SH-SY5Y (cell line): ENCODE measurements at regions not wholly inside any gene's neighbourhood (a gene's known extent, or its start where the extent isn't known, plus 50 kb on each side); places are given as distances from the start of the nearest gene placed in this dataset.
A peak's percentile ranks its signal among the peaks of the same experiment; 100 is the strongest.

Source experiments
- GATA2 ChIP-seq: IDR thresholded peaks from 2 replicates; pipeline ENCODE4 v1.6.1; 2011; ENCODE audit warnings: mild to moderate bottlenecking, low read depth, low read length
- GATA3 ChIP-seq: IDR thresholded peaks from 2 replicates; pipeline ENCODE4 v1.6.1; 2011; ENCODE audit warnings: low read depth, mild to moderate bottlenecking, low read length, moderate library complexity

GRCh38 chr1:95301091-95301490 lies 67.1 kb downstream of the RWDD3 start:
- TF ChIP-seq GATA2 (no peak), GATA3 (no peak)

DNA sequence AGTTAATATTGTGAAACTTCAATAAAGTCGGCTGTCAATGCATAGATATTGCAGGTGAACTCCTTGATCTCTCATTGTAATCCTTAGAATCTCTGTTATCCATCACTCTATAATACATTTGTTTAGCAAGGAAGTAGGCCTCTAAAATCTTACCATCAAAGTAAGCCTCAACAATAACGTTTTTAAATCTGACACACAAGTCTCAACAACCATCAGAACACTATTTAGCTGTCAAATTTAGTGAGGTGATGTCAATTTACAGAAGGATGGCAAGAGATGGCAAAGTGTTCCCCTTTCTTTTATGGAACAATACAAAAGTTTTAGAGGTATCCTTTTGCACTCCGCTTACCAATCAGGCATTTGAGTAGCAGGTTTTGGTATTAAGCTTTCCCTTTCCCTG lies 67.6 kb downstream of the RWDD3 start:
- no peak for TF ChIP-seq GATA2

DNA sequence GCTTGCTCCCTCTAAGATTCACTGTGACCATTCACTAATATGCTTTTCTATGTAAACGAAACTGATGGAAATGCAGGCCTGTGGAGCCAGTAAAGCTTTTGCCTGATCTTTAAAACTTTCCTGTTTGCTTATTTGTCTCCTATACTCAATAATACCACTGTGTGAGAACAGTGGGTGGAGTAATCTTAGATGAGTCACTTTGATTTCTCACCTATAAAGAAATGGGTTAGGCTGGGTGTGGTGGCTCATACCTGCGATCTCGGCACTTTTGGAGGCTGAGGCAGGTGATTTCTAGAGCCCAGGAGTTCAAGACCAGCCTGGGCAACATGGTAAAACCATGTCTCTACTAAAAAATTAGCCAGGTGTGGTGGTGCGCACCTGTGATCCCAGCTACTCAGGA lies 70.8 kb downstream of the RWDD3 start:
- TF ChIP-seq GATA3: no peak
- TF ChIP-seq GATA2: no peak

DNA sequence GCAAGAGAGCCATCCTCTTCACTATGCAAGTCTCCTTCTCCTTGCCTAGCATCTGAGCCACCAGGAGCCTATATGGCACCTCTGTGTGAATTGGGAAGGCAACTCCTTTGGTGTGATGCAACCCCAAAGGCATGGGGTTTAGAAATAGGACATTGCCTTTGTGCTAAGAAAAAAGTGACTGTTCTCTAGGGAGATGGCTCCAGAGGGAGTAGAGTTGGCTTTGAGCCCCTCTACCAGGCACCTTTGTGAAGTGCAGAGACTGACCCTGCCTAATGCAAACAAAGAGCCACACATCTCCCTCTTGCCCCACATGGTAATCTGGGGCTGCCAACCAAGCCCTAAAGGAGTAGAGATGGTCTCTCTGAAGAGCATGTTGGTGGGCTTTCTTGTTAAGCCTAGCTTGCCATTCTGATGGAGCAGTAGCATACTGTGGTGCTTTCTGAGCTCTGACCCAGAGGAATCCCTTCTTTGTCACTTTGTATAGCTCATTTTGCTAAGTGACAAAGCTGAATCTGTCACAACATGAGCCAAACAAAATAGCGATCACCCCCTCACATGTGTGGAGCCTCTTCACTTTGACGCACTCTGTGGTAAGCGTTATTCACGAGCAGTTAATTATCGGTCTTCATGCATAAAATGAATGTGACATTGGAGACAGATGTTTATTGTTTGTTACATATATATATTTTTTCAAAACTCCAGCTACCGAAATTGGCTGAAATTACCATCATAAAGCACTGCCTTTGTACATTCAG lies 74.4 kb downstream of the RWDD3 start:
- TF ChIP-seq GATA2 (no peak), GATA3 (no peak)

- no peak for TF ChIP-seq GATA3
- TF ChIP-seq GATA2: no peak
These were observed 75.0 kb downstream of the RWDD3 start for GRCh38 chr1:95309031-95309471.

- TF ChIP-seq GATA3 (no peak), GATA2 (no peak)
These were observed 77.0 kb downstream of the RWDD3 start for GRCh38 chr1:95311014-95311413.

DNA sequence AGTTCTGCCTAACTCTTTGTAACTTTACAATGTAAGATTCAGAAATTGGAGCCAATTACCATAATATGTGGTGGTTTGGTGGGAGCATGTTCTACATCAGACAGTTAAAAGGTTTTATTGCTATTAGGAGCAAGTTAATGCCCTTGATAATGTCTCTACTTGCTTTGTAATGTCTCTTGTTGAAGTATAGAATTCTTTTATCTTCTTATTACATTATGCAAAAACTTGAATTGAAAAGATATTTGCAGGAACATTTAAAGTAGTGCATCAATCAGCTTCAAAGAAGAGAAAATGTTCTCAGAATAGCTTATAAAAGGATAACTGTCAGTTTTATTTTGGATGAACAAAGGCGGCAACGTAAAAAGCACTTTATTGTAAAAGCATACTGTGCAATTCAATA lies 77.8 kb downstream of the RWDD3 start:
- TF ChIP-seq GATA2: no peak

GRCh38 chr1:95312181-95312580 lies 78.2 kb downstream of the RWDD3 start:
- TF ChIP-seq GATA2 (no peak), GATA3 (no peak)

- no peak for TF ChIP-seq GATA2
These were observed 79.5 kb downstream of the RWDD3 start for GRCh38 chr1:95313527-95313926.

DNA sequence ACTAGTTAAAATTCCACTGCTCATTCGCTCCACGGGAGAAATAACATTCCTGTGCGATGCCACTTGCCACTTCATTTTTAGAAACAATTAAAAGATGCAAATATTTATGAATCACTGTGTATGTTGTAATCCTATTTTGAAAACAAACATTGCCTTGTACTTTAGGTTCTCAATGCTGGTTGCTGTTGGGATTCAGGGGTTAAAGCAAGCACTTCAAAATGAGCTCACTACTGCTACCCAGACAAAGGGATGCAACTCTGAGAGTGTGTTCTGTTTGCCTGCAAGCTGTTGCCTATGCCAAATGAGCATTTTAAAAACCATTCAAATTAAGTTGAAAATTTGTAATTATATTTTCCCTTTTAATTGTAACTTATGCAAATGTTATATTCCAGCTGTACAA lies 87.5 kb downstream of the RWDD3 start:
- TF ChIP-seq GATA2 (no peak), GATA3 (no peak)

DNA sequence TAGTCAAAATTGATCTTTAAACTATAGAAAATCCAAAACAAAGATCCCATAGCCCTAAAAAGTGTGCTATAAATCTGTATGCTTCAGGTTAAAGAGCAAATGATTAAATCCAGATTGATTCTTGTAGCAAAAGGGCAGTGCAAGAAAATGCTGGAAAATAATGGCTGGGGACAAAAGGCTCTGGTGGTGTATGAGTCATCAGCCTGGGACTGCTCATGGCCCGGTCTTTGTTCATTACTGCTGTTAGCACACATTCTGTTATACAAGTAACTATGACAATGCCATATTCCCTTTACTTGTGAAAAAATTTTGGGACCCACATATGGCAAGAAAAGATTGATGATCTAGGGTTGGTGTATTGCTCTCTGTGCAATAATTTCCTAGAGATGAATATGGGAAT lies 89.1 kb downstream of the RWDD3 start:
- no peak for TF ChIP-seq GATA2
- no peak for TF ChIP-seq GATA3

GRCh38 chr1:95325349-95325748 lies 91.3 kb downstream of the RWDD3 start:
- TF ChIP-seq GATA3 (peak; percentile 20; the same call in 1 of the 2 replicates), GATA2 (peak; percentile 33)

GRCh38 chr1:95326023-95326422 lies 92.0 kb downstream of the RWDD3 start:
- TF ChIP-seq GATA2 (no peak), GATA3 (no peak)

DNA sequence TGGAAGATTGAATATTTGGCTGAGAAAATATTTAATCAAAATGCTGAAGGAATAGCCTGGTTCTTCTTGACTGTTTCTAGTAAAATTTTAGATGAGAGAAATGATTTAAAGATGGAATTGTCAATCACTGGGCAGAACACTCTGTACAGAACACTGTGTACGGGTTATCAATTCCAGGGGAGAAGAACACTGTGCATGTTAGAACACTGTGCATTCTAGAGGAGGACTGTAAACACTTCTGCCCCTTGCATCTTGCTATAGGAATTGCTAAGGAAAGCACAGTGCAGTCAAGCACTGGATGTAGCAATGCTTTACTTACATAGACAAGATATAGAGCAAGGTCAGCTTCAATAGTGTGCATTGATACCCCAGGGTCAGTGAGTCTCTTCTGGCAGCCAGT lies 98.7 kb downstream of the RWDD3 start:
- TF ChIP-seq GATA3 (no peak), GATA2 (no peak)

GRCh38 chr1:95339377-95339776 lies 105.4 kb downstream of the RWDD3 start:
- TF ChIP-seq GATA2 (no peak), GATA3 (no peak)

DNA sequence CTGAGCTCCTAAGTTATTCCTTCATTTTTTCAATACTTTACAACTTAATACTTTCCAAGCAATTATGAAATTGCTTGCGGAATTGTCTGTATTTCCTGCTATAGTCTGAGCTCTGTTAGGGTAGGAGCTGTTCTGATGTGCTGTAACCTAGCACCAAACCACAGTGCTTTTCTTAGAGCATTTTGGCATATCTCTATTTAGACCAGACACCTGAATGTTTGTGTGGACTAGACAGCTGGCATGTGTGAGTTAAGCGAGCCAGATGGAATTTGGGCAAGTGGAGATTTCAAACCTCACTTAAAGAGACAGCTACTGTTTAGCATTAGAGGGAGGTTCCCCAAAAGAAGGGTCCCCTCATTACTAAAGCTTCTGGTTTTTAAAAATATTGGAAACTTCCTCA lies 106.1 kb downstream of the RWDD3 start:
- TF ChIP-seq GATA2 (no peak), GATA3 (no peak)
